ENCODE measurements at regions not wholly inside any gene's neighbourhood (a gene's known extent, or its start where the extent isn't known, plus 50 kb on each side); places are given as distances from the start of the nearest gene placed in this dataset.

- TF ChIP-seq POLR2A (IDR thresholded peaks at IDR 0.05; ENCODE audit: extremely low read depth, insufficient read length) (no peak), CTCF (IDR thresholded peaks at IDR 0.05; ENCODE audit: low read depth, low read length) (no peak), MAX (IDR thresholded peaks at IDR 0.05; ENCODE audit: low read depth, low read length) (no peak), MYC (IDR thresholded peaks at IDR 0.05; ENCODE audit: low read depth, low read length) (no peak)
Observed at GRCh38 chr4:3654036-3654807, 112.0 kb upstream of the ADRA2C start.
